H9 (cell line): ENCODE measurements at regions not wholly inside any gene's neighbourhood (a gene's known extent, or its start where the extent isn't known, plus 50 kb on each side); places are given as distances from the start of the nearest gene placed in this dataset.

Experiments
- DNase-seq: peaks from one replicate; pipeline ENCODE4 v3.0.0-alpha.2; 2017
- H2AFZ ChIP-seq: one replicate; pipeline ENCODE4 v1.6.1; 2013; ENCODE audit warnings: mild to moderate bottlenecking, low read length, control low read depth, moderate library complexity
- H2AK5ac ChIP-seq: 2 replicates; pipeline ENCODE4 v1.6.1; 2013; ENCODE audit warnings: low read length, control low read depth, mixed read lengths; ENCODE audit not compliant: insufficient read length
- H2BK120ac ChIP-seq: one replicate; pipeline ENCODE4 v1.6.1; 2013; ENCODE audit warnings: low read depth, mild to moderate bottlenecking, low read length, control low read depth, inconsistent platforms; ENCODE audit not compliant: poor library complexity, severe bottlenecking
- H2BK12ac ChIP-seq: 2 replicates; pipeline ENCODE4 v1.6.1; 2013; ENCODE audit warnings: low read length, control low read depth, mixed read lengths, low read depth; ENCODE audit not compliant: insufficient read length
- H2BK15ac ChIP-seq: 2 replicates; pipeline ENCODE4 v1.6.1; 2013; ENCODE audit warnings: low read depth, low read length, control low read depth
- H2BK20ac ChIP-seq: one replicate; pipeline ENCODE4 v1.6.1; 2013; ENCODE audit warnings: low read depth, mild to moderate bottlenecking, low read length, control low read depth, inconsistent platforms; ENCODE audit not compliant: poor library complexity, severe bottlenecking
- H2BK5ac ChIP-seq: 2 replicates; pipeline ENCODE4 v1.6.1; 2013; ENCODE audit warnings: low read length, control low read depth, mixed read lengths; ENCODE audit not compliant: insufficient read length
- H3K14ac ChIP-seq: 2 replicates; pipeline ENCODE4 v1.6.1; 2013; ENCODE audit warnings: low read length, control low read depth; ENCODE audit not compliant: insufficient read depth
- H3K18ac ChIP-seq: 2 replicates; pipeline ENCODE4 v1.6.1; 2013; ENCODE audit warnings: low read depth, mild to moderate bottlenecking, mixed read lengths, low read length, control low read depth; ENCODE audit not compliant: insufficient read length
- H3K23ac ChIP-seq: 2 replicates; pipeline ENCODE4 v1.6.1; 2013; ENCODE audit warnings: low read length, control low read depth, mixed read lengths, low read depth; ENCODE audit not compliant: insufficient read length
- H3K23me2 ChIP-seq: 2 replicates; pipeline ENCODE4 v1.6.1; 2013; ENCODE audit warnings: low read depth, mild to moderate bottlenecking, mixed read lengths, low read length, control low read depth; ENCODE audit not compliant: insufficient read length, poor library complexity, severe bottlenecking
- H3K27ac ChIP-seq: 2 replicates; pipeline ENCODE4 v1.5.1; 2013; ENCODE audit warnings: low read length, control low read depth, mixed read lengths, low read depth; ENCODE audit not compliant: insufficient read length
- H3K27me3 ChIP-seq: 2 replicates; pipeline ENCODE4 v1.6.1; 2013; ENCODE audit warnings: low read length, control low read depth, inconsistent platforms; ENCODE audit not compliant: insufficient read depth
- H3K4ac ChIP-seq: 2 replicates; pipeline ENCODE4 v1.6.1; 2013; ENCODE audit warnings: low read depth, mild to moderate bottlenecking, control low read depth, inconsistent platforms, low read length, moderate library complexity
- H3K4me1 ChIP-seq: 2 replicates; pipeline ENCODE4 v1.6.1; 2013; ENCODE audit warnings: low read length, control low read depth, inconsistent platforms; ENCODE audit not compliant: insufficient read depth
- H3K4me2 ChIP-seq: 2 replicates; pipeline ENCODE4 v1.6.1; 2013; ENCODE audit warnings: low read length, control low read depth, mixed read lengths; ENCODE audit not compliant: insufficient read length, insufficient read depth
- H3K56ac ChIP-seq: 2 replicates; pipeline ENCODE4 v1.6.1; 2013; ENCODE audit warnings: low read depth, mild to moderate bottlenecking, mixed read lengths, low read length, control low read depth; ENCODE audit not compliant: insufficient read length
- H3K79me1 ChIP-seq: 2 replicates; pipeline ENCODE4 v1.6.1; 2013; ENCODE audit warnings: low read depth, mild to moderate bottlenecking, moderate library complexity, low read length, control low read depth, inconsistent platforms; ENCODE audit not compliant: insufficient read depth, poor library complexity, severe bottlenecking
- H3K79me2 ChIP-seq: 2 replicates; pipeline ENCODE4 v1.6.1; 2013; ENCODE audit warnings: low read length, control low read depth, inconsistent platforms; ENCODE audit not compliant: insufficient read depth
- H3K9ac ChIP-seq: 2 replicates; pipeline ENCODE4 v1.6.1; 2013; ENCODE audit warnings: low read length, control low read depth, mixed read lengths; ENCODE audit not compliant: insufficient read length; ENCODE audit errors: extremely low read depth
- H3K9me3 ChIP-seq: one replicate; pipeline ENCODE4 v1.6.1; 2013; ENCODE audit warnings: low read depth, low read length, inconsistent platforms; ENCODE audit not compliant: control insufficient read depth
- H3T11ph ChIP-seq: one replicate; pipeline ENCODE4 v1.6.1; 2013; ENCODE audit warnings: mild to moderate bottlenecking, low read length, control low read depth, inconsistent platforms
- H4K20me1 ChIP-seq: one replicate; pipeline ENCODE4 v1.6.1; 2013; ENCODE audit not compliant: control insufficient read depth, insufficient read length, insufficient read depth
- H4K5ac ChIP-seq: 2 replicates; pipeline ENCODE4 v1.6.1; 2013; ENCODE audit warnings: low read depth, mild to moderate bottlenecking, mixed read lengths, low read length, control low read depth; ENCODE audit not compliant: insufficient read length
- H4K8ac ChIP-seq: replicated peaks from 2 replicates; pipeline ENCODE4 v1.6.1; 2013; ENCODE audit warnings: low read length, control low read depth, mixed read lengths, low read depth; ENCODE audit not compliant: insufficient read length
- H4K91ac ChIP-seq: 2 replicates; pipeline ENCODE4 v1.6.1; 2013; ENCODE audit warnings: low read depth, mild to moderate bottlenecking, moderate library complexity, mixed read lengths, low read length, control low read depth; ENCODE audit not compliant: insufficient read length
- H3K27ac Mint-ChIP-seq, 3 experiments: 2 replicates in 2 of 3; 3 replicates in 1 of 3; pipeline ENCODE4 v1.8.0; 2020 to 2021; ENCODE audit warnings: mixed read lengths in 3 of 3, mild to moderate bottlenecking in 1 of 3, moderate library complexity in 1 of 3
- H3K27me3 Mint-ChIP-seq: 2 replicates; pipeline ENCODE4 v1.8.0; 2021; ENCODE audit warnings: low read depth, mild to moderate bottlenecking, moderate library complexity, mixed read lengths
- H3K36me3 Mint-ChIP-seq, 3 experiments: 2 replicates in 2 of 3; 3 replicates in 1 of 3; pipeline ENCODE4 v1.8.0; 2020 to 2021; ENCODE audit warnings: low read depth in 3 of 3, mixed read lengths in 3 of 3; ENCODE audit not compliant: insufficient read depth in 1 of 3
- H3K4me1 Mint-ChIP-seq, 2 experiments: 2 replicates each; pipeline ENCODE4 v1.8.0; 2020; ENCODE audit warnings: mixed read lengths in 2 of 2
- H3K4me3 Mint-ChIP-seq, 2 experiments: 2 replicates in 1 of 2; 3 replicates in 1 of 2; pipeline ENCODE4 v1.8.0; 2020 to 2021; ENCODE audit warnings: mild to moderate bottlenecking in 2 of 2, mixed read lengths in 2 of 2, moderate library complexity in 1 of 2
- H3K9me3 Mint-ChIP-seq, 2 experiments: 2 replicates in 1 of 2; 3 replicates in 1 of 2; pipeline ENCODE4 v1.8.0; 2020; ENCODE audit warnings: mild to moderate bottlenecking in 2 of 2, mixed read lengths in 2 of 2, moderate library complexity in 1 of 2
- CTCF ChIP-seq: fragments of 200-600 bp; sonication (generic); conservative IDR thresholded peaks from 3 replicates; pipeline ENCODE4 v1.8.0; 2021; ENCODE audit warnings: antibody characterized with exemption, mild to moderate bottlenecking
- WGBS: extraction: QIAGEN DNeasy Blood & Tissue Kit; methylation state at CpG from one replicate; pipeline ENCODE4 v1.1.7; 2013; ENCODE audit warnings: missing lambda C conversion rate, low lambda C conversion rate, mixed read lengths; ENCODE audit not compliant: insufficient read length; ENCODE audit errors: extremely low coverage; 5-methylcytosine and 5-hydroxymethylcytosine counted together

GRCh38 chr2:239820836-239821693, 204.1 kb downstream of the NDUFA10 start:
- H3K4me2 ChIP-seq, result no peak overlapping the region
- no peak overlapping the region for H2BK5ac ChIP-seq
- Mint-ChIP-seq H3K36me3 (no peaks in the 10 kb centered on the region; a peak in 2 of 7 replicates), H3K9me3 (no peaks in the 10 kb centered on the region; a peak in 1 of 5 replicates), H3K27me3 (peaks cover 26% of the 10 kb centered on the region), H3K4me3 (no peak overlapping the region), H3K27ac (peak overlapping the region in 2 of 3 experiments; percentile 49 to 76; a peak in 2 of 7 replicates), H3K4me1 (peaks cover 20 to 22% of the 10 kb centered on the region in 2 experiments)
- H3K27me3 ChIP-seq, result no peaks in the 10 kb centered on the region
- no peak for TF ChIP-seq CTCF
- peak; percentile 27 for DNase-seq
- H3K27ac ChIP-seq, result no peak overlapping the region
- no peaks in the 10 kb centered on the region for H3K79me1 ChIP-seq
- H2BK120ac ChIP-seq, result no peak overlapping the region
- H3K4me1 ChIP-seq, result no peaks in the 10 kb centered on the region; the same call in 1 of the 2 replicates
- H3K18ac ChIP-seq, result no peak overlapping the region
- H2AK5ac ChIP-seq, result no peak overlapping the region
- H3T11ph ChIP-seq, result no peak overlapping the region
- H3K23ac ChIP-seq, result no peak overlapping the region
- no peaks in the 10 kb centered on the region for H3K9me3 ChIP-seq
- no peak overlapping the region for H2BK20ac ChIP-seq
- H3K23me2 ChIP-seq, result no peaks in the 10 kb centered on the region
- H2BK15ac ChIP-seq, result no peak overlapping the region
- no peak overlapping the region for H4K91ac ChIP-seq
- H4K8ac ChIP-seq, result no peak overlapping the region
- no peak overlapping the region for H2AFZ ChIP-seq
- H3K56ac ChIP-seq, result no peak overlapping the region
- H3K9ac ChIP-seq, result no peak overlapping the region
- no peak overlapping the region; the same call in 1 of the 2 replicates for H3K14ac ChIP-seq
- H3K4ac ChIP-seq, result no peak overlapping the region
- H3K79me2 ChIP-seq, result no peaks in the 10 kb centered on the region
- H4K5ac ChIP-seq, result no peak overlapping the region
- no peaks in the 10 kb centered on the region for H4K20me1 ChIP-seq
- WGBS, result no CpG with 5 or more reads among the region's 16 CpGs
- no peak overlapping the region for H2BK12ac ChIP-seq
